ENCODE measurements at regions not wholly inside any gene's neighbourhood (a gene's known extent, or its start where the extent isn't known, plus 50 kb on each side); places are given as distances from the start of the nearest gene placed in this dataset.
A peak's percentile ranks its signal among the peaks of the same experiment; 100 is the strongest.

- no peak overlapping the region for H2BK20ac ChIP-seq (ENCODE audit: low read depth, low read length)
- no peak overlapping the region for H4K8ac ChIP-seq (ENCODE audit: low read depth in 2 of 2, low read length in 2 of 2)
- H3K4me2 ChIP-seq (ENCODE audit: low read depth, low read length): no peak overlapping the region
- TF ChIP-seq NFE2L2 (IDR thresholded peaks at IDR 0.05; ENCODE audit: low read depth, low read length) (no peak), CEBPB (IDR thresholded peaks at IDR 0.05; ENCODE audit: low read depth, low read length) (no peak), CHD1 (IDR thresholded peaks at IDR 0.05; ENCODE audit: low read depth, low read length) (no peak), RCOR1 (IDR thresholded peaks at IDR 0.05; ENCODE audit: insufficient replicate concordance, low read length) (no peak), MXI1 (IDR thresholded peaks at IDR 0.05; ENCODE audit: borderline replicate concordance, low read depth, low read length) (no peak), RAD21 (IDR thresholded peaks at IDR 0.05; ENCODE audit: low read length) (no peak), RFX5 (IDR thresholded peaks at IDR 0.05; ENCODE audit: low read depth, low read length) (no peak), CTCF (conservative IDR thresholded peaks at IDR 0.05; ENCODE audit: low read depth, low read length) (no peak), ELK1 (IDR thresholded peaks at IDR 0.05; ENCODE audit: borderline replicate concordance, low read depth, low read length) (no peak), USF2 (IDR thresholded peaks at IDR 0.05; ENCODE audit: low read depth, low read length) (no peak), FOS (IDR thresholded peaks at IDR 0.05; ENCODE audit: low read depth, low read length) (no peak), POLR2A (IDR thresholded peaks at IDR 0.05; ENCODE audit: low read depth, low read length) (no peak)
- CTCF ChIA-PET: interaction anchor here (0.6 kb wide), 2 partner anchors 65 to 333 kb away, joined by 3 to 8 read pairs; no protein-coding TSS in a partner anchor
- H3K27ac ChIP-seq (ENCODE audit: insufficient read depth, low read length): no peak overlapping the region; the same call in 1 of the 2 replicates
- no peak overlapping the region for H2BK120ac ChIP-seq (ENCODE audit: low read depth, low read length)
- no peak overlapping the region for H2AK5ac ChIP-seq (ENCODE audit: low read depth, low read length)
- H3K4ac ChIP-seq (ENCODE audit: low read depth, low read length): 0 out of 2 replicates have a peak overlapping the region, but pooled peaks have one; percentile 30
- H2BK5ac ChIP-seq (ENCODE audit: low read depth, low read length, poor library complexity, severe bottlenecking): peak overlapping the region; percentile 9
- peaks cover 5% of the 10 kb centered on the region for H3K4me1 ChIP-seq (ENCODE audit: control insufficient read depth, insufficient read depth, low read length)
- ATAC-seq (ENCODE audit: low read depth) (no peak), DNase-seq (no peak)
- H3K27me3 ChIP-seq (ENCODE audit: control insufficient read depth, insufficient read depth, low read length): no peaks in the 10 kb centered on the region
- no peak overlapping the region for H2BK15ac ChIP-seq (ENCODE audit: low read depth, low read length)
- no TSS peak for BruUV-seq (replicated peaks)
- dilution Hi-C loops (cut with HindIII; ENCODE audit: low sequenced_read_pairs, unreplicated experiment): no loop called here
- H3K79me1 ChIP-seq (ENCODE audit: low read depth in 1 of 2, low read length in 2 of 2): no peaks in the 10 kb centered on the region
- peak overlapping the region; percentile 18; the same call in 1 of the 2 replicates for H3K18ac ChIP-seq (ENCODE audit: low read depth, low read length)
- H3K36me3 ChIP-seq (ENCODE audit: control insufficient read depth, insufficient read depth, low read length): no peaks in the 10 kb centered on the region
- H4K20me1 ChIP-seq (ENCODE audit: insufficient read depth, low read length): no peaks in the 10 kb centered on the region
- H2AFZ ChIP-seq (replicated peaks; ENCODE audit: low read length, poor library complexity): no peak overlapping the region
- no CpG with 5 or more reads among the region's 2 CpGs for WGBS, 2 experiments (ENCODE audit: extremely low coverage in 2 of 2, insufficient read length in 1 of 2)
- no peak overlapping the region for H3K14ac ChIP-seq (replicated peaks; ENCODE audit: low read depth, low read length)
- no peaks in the 10 kb centered on the region for H3K9me3 ChIP-seq (ENCODE audit: control insufficient read depth, insufficient read depth, low read length)
- no peak overlapping the region for H3K9ac ChIP-seq (ENCODE audit: low read depth, low read length)
- in situ Hi-C loops (cut with MboI; ENCODE audit: low sequenced_read_pairs): no loop called here
- no peak overlapping the region for H4K5ac ChIP-seq (ENCODE audit: low read depth, low read length)
- H3K56ac ChIP-seq (ENCODE audit: extremely low read depth, insufficient read depth, low read length): no peak overlapping the region
- H3K9me1 ChIP-seq (ENCODE audit: insufficient read depth, low read length): peaks cover 4% of the 10 kb centered on the region; the same call in 1 of the 2 replicates
- no peak overlapping the region for H3K23ac ChIP-seq (ENCODE audit: low read depth, low read length)
- H3K4me3 ChIP-seq (ENCODE audit: insufficient read depth, low read depth, low read length): no peak overlapping the region
- H2AK9ac ChIP-seq (replicated peaks; ENCODE audit: low read depth, low read length, poor library complexity): no peak overlapping the region
- H4K91ac ChIP-seq (ENCODE audit: insufficient read depth, low read depth, low read length): no peak overlapping the region
- intact Hi-C loops (cut with micrococcal nuclease): no loop called here
- POLR2A ChIA-PET (ENCODE audit: unreplicated experiment): no interaction called here
Observed at GRCh38 chr11:128398517-128399250, 188.7 kb downstream of the ETS1 start.
